CD14-positive monocyte (primary cell): ENCODE measurements at regions not wholly inside any gene's neighbourhood (a gene's known extent, or its start where the extent isn't known, plus 50 kb on each side); places are given as distances from the start of the nearest gene placed in this dataset.

ENCODE experiments used
- DNase-seq, 3 donors: peaks; one replicate each; pipeline ENCODE4 v3.0.0-alpha.2; 2011 to 2022
- H2AFZ ChIP-seq: 2 replicates; pipeline ENCODE4 v1.6.0; 2012; ENCODE audit warnings: mild to moderate bottlenecking, low read depth, low read length, inconsistent platforms; ENCODE audit not compliant: insufficient read depth, poor library complexity, severe bottlenecking
- H3K27ac ChIP-seq, 2 donors: 1 replicate in 1 of 2; 2 replicates in 1 of 2; pipeline ENCODE4 v1.5.1; 2012 to 2013; ENCODE audit warnings: low read length in 2 of 2, control low read depth in 1 of 2, inconsistent platforms in 1 of 2, low read depth in 1 of 2, mild to moderate bottlenecking in 1 of 2
- H3K27me3 ChIP-seq, 2 donors: one replicate each; pipeline versions ENCODE4 v1.6.0 to v1.6.1; 2011 to 2013; ENCODE audit warnings: low read length in 2 of 2; ENCODE audit not compliant: control insufficient read depth in 2 of 2, insufficient read depth in 2 of 2
- H3K36me3 ChIP-seq, 2 donors: replicated peaks in 1 of 2; 1 replicate in 1 of 2; 2 replicates in 1 of 2; pipeline versions ENCODE4 v1.5.1 to v1.6.1; 2012 to 2013; ENCODE audit warnings: low read length in 2 of 2, control low read depth in 1 of 2, inconsistent platforms in 1 of 2, mild to moderate bottlenecking in 1 of 2; ENCODE audit not compliant: insufficient read depth in 2 of 2, control insufficient read depth in 1 of 2
- H3K4me1 ChIP-seq, 2 donors: 1 replicate in 1 of 2; 2 replicates in 1 of 2; pipeline versions ENCODE4 v1.5.1 to v1.6.1; 2012 to 2013; ENCODE audit warnings: low read length in 2 of 2, control low read depth in 1 of 2, inconsistent platforms in 1 of 2, mild to moderate bottlenecking in 1 of 2, moderate library complexity in 1 of 2; ENCODE audit not compliant: insufficient read depth in 2 of 2, control insufficient read depth in 1 of 2
- H3K4me2 ChIP-seq: replicated peaks from 2 replicates; pipeline ENCODE3; 2012; ENCODE audit warnings: low read length, moderate library complexity, mild to moderate bottlenecking; ENCODE audit not compliant: poor library complexity, severe bottlenecking; ENCODE audit errors: extremely low read depth
- H3K4me3 ChIP-seq, 3 experiments: fragments of 200-600 bp in 1 of 3; sonication (generic) in 1 of 3; replicated peaks in 1 of 3; 1 replicate in 2 of 3; 2 replicates in 1 of 3; pipeline ENCODE4 v1.5.1; 2011 to 2013; ENCODE audit warnings: low read length in 3 of 3, mild to moderate bottlenecking in 3 of 3, control low read depth in 2 of 3, low read depth in 2 of 3, inconsistent platforms in 1 of 3, moderate library complexity in 1 of 3
- H3K79me2 ChIP-seq: 2 replicates; pipeline ENCODE4 v1.6.0; 2012; ENCODE audit warnings: mild to moderate bottlenecking, control low read depth, inconsistent platforms, low read length, moderate library complexity; ENCODE audit not compliant: insufficient read depth
- H3K9ac ChIP-seq: 2 replicates; pipeline ENCODE4 v1.6.0; 2017; ENCODE audit warnings: low read length, mild to moderate bottlenecking; ENCODE audit not compliant: insufficient read depth, poor library complexity, severe bottlenecking
- H3K9me3 ChIP-seq, 2 donors: replicated peaks in 1 of 2; 1 replicate in 1 of 2; 2 replicates in 1 of 2; pipeline versions ENCODE4 v1.5.1 to v1.6.1; 2012 to 2013; ENCODE audit warnings: low read length in 2 of 2, control low read depth in 1 of 2; ENCODE audit not compliant: control insufficient read depth in 1 of 2, insufficient read depth in 1 of 2
- H4K20me1 ChIP-seq: 2 replicates; pipeline ENCODE4 v1.6.0; 2012; ENCODE audit warnings: mild to moderate bottlenecking, low read length, control low read depth, moderate library complexity; ENCODE audit not compliant: insufficient read depth
- H3K27ac Mint-ChIP-seq, 7 donors: one replicate each; pipeline ENCODE4 v1.8.0; 2020; ENCODE audit warnings: mild to moderate bottlenecking in 7 of 7, mixed read lengths in 7 of 7, moderate library complexity in 6 of 7, inconsistent platforms in 2 of 7
- H3K27me3 Mint-ChIP-seq, 3 donors: one replicate each; pipeline ENCODE4 v1.8.0; 2021 to 2022; ENCODE audit warnings: low read depth in 3 of 3, mild to moderate bottlenecking in 3 of 3, mixed read lengths in 3 of 3, moderate library complexity in 3 of 3, inconsistent platforms in 1 of 3
- H3K36me3 Mint-ChIP-seq, 2 donors: one replicate each; pipeline ENCODE4 v1.8.0; 2020; ENCODE audit warnings: mixed read lengths in 2 of 2, inconsistent platforms in 1 of 2, mild to moderate bottlenecking in 1 of 2
- H3K4me1 Mint-ChIP-seq: one replicate; pipeline ENCODE4 v1.8.0; 2020; ENCODE audit warnings: mild to moderate bottlenecking, mixed read lengths
- H3K4me3 Mint-ChIP-seq, 2 donors: one replicate each; pipeline ENCODE4 v1.8.0; 2020; ENCODE audit warnings: mild to moderate bottlenecking in 2 of 2, mixed read lengths in 2 of 2, moderate library complexity in 1 of 2
- H3K9me3 Mint-ChIP-seq, 7 donors: one replicate each; pipeline ENCODE4 v1.8.0; 2020 to 2022; ENCODE audit warnings: mixed read lengths in 7 of 7, mild to moderate bottlenecking in 6 of 7, moderate library complexity in 6 of 7, inconsistent platforms in 2 of 7
- CTCF ChIP-seq: fragments of 200-600 bp; IDR thresholded peaks from one replicate; pipeline ENCODE4 v1.8.0; 2022; ENCODE audit warnings: antibody characterized with exemption, mild to moderate bottlenecking
- WGBS: methylation state at CpG from one replicate; pipeline ENCODE4 v1.1.5; 2013; ENCODE audit warnings: missing lambda C conversion rate; ENCODE audit not compliant: insufficient coverage; 5-methylcytosine and 5-hydroxymethylcytosine counted together
- intact Hi-C, 2 donors: fragments of 100-400 bp; cut with micrococcal nuclease; formaldehyde crosslinking; loops; one replicate each; pipeline versions ENCODE4 v1.15.0 to v1.15.1; 2023

- H4K20me1 ChIP-seq = no peaks in the 10 kb centered on the region
- H3K9ac ChIP-seq = no peak overlapping the region
- H3K27me3 Mint-ChIP-seq = peaks cover 0 to 2% (median 0%) of the 10 kb centered on the region in 3 donors
- no peak for DNase-seq
- H3K36me3 ChIP-seq = no peaks in the 10 kb centered on the region
- no peaks in the 10 kb centered on the region for H3K27me3 ChIP-seq
- 95% methylated on average over 2 of the region's 3 CpGs for WGBS
- peaks cover 4% of the 10 kb centered on the region for H3K4me1 Mint-ChIP-seq
- H3K9me3 ChIP-seq = peaks cover 0 to 8% of the 10 kb centered on the region in 2 donors
- no peak overlapping the region for H3K27ac ChIP-seq
- H3K79me2 ChIP-seq = no peaks in the 10 kb centered on the region
- no peak overlapping the region for H3K4me3 ChIP-seq
- no peak overlapping the region for H2AFZ ChIP-seq
- H3K9me3 Mint-ChIP-seq = peaks cover 2 to 10% (median 4%) of the 10 kb centered on the region in 7 donors
- no peak overlapping the region for H3K27ac Mint-ChIP-seq
- no peak for TF ChIP-seq CTCF
- no peaks in the 10 kb centered on the region for H3K4me1 ChIP-seq
- intact Hi-C loops = no loop called here
- H3K4me2 ChIP-seq = no peak overlapping the region
- H3K36me3 Mint-ChIP-seq = no peaks in the 10 kb centered on the region
- no peak overlapping the region for H3K4me3 Mint-ChIP-seq
Observed at GRCh38 chr2:147502711-147503290, 342.0 kb upstream of the ACVR2A start.

GRCh38 chr2:147501968-147502367 lies 342.9 kb upstream of the ACVR2A start:
- TF ChIP-seq CTCF = no peak
- Histone ChIP-seq H2AFZ (no peak overlapping the region), H3K9me3 (peaks cover 0 to 5% of the 10 kb centered on the region in 2 donors), H3K4me1 (no peaks in the 10 kb centered on the region), H3K36me3 (no peaks in the 10 kb centered on the region), H3K9ac (no peak overlapping the region), H4K20me1 (no peaks in the 10 kb centered on the region), H3K27ac (no peak overlapping the region), H3K4me3 (no peak overlapping the region), H3K27me3 (no peaks in the 10 kb centered on the region), H3K4me2 (no peak overlapping the region), H3K79me2 (no peaks in the 10 kb centered on the region)
- WGBS = 100% methylated on average over 2 of the region's 4 CpGs
- Mint-ChIP-seq H3K4me3 (no peak overlapping the region), H3K27me3 (peaks cover 0 to 2% (median 0%) of the 10 kb centered on the region in 3 donors), H3K9me3 (peaks cover 0 to 4% (median 1%) of the 10 kb centered on the region in 7 donors), H3K36me3 (no peaks in the 10 kb centered on the region), H3K4me1 (peaks cover 4% of the 10 kb centered on the region), H3K27ac (no peak overlapping the region)
- intact Hi-C loops = no loop called here
- no peak for DNase-seq
